T-cell (primary cell): ENCODE measurements at regions not wholly inside any gene's neighbourhood (a gene's known extent, or its start where the extent isn't known, plus 50 kb on each side); places are given as distances from the start of the nearest gene placed in this dataset.
A peak's percentile ranks its signal among the peaks of the same experiment; 100 is the strongest.

Experiments
- ATAC-seq, 4 experiments: fragments of 200-7000 bp in 3 of 4; fragments of 150-1000 bp in 1 of 4; cut with Tn5 transposase; replicated peaks in 1 of 4; 1 replicate in 3 of 4; 2 replicates in 1 of 4; pipeline ENCODE4 v1.10.0; 2021; ENCODE audit warnings: moderate library complexity in 3 of 4, mild to moderate bottlenecking in 2 of 4, moderate number of reproducible peaks in 1 of 4
- CTCF ChIA-PET, 2 donors: fragments of 300-600 bp; sonication (Branson Sonifier 250); formaldehyde crosslinking; loops; one replicate each; lab custom pipeline; 2022; ENCODE audit warnings: antibody characterized with exemption in 2 of 2; lab: Charles Lee
- POLR2A ChIA-PET, 2 donors: fragments of 300-600 bp; sonication (Branson Sonifier 250); formaldehyde crosslinking; loops; one replicate each; lab custom pipeline; 2022; ENCODE audit warnings: antibody characterized with exemption in 2 of 2; lab: Charles Lee
- DNase-seq, 35 experiments: peaks; one replicate each; pipeline versions ENCODE4 v3.0.0 to v3.0.0-alpha.2; 2013 to 2023
- H3K27ac ChIP-seq: one replicate; pipeline ENCODE4 v1.5.1; 2013; ENCODE audit warnings: low read length
- H3K27me3 ChIP-seq, 2 experiments: replicated peaks in 1 of 2; 1 replicate in 1 of 2; 2 replicates in 1 of 2; pipeline versions ENCODE4 v1.6.1 to v1.7.0; 2013; ENCODE audit warnings: low read length in 1 of 2, mixed read lengths in 1 of 2; ENCODE audit not compliant: control insufficient read depth in 2 of 2, insufficient read depth in 2 of 2; ENCODE audit errors: extremely low read depth in 1 of 2
- H3K36me3 ChIP-seq, 2 donors: 1 replicate in 1 of 2; 2 replicates in 1 of 2; pipeline versions ENCODE4 v1.6.1 to v1.7.0; 2013; ENCODE audit warnings: low read length in 1 of 2; ENCODE audit not compliant: control insufficient read depth in 2 of 2, insufficient read depth in 1 of 2; ENCODE audit errors: extremely low read depth in 1 of 2
- H3K4me1 ChIP-seq, 2 experiments: 1 replicate in 1 of 2; 2 replicates in 1 of 2; pipeline versions ENCODE4 v1.6.1 to v1.7.0; 2013; ENCODE audit warnings: low read length in 2 of 2, mixed read lengths in 1 of 2; ENCODE audit not compliant: insufficient read depth in 2 of 2, control insufficient read depth in 1 of 2; ENCODE audit errors: extremely low read depth in 1 of 2
- H3K4me3 ChIP-seq, 2 donors: 1 replicate in 1 of 2; 2 replicates in 1 of 2; pipeline versions ENCODE4 v1.5.1 to v1.7.0; 2013; ENCODE audit warnings: mild to moderate bottlenecking in 2 of 2, low read length in 1 of 2, moderate library complexity in 1 of 2; ENCODE audit not compliant: control insufficient read depth in 1 of 2; ENCODE audit errors: extremely low read depth in 1 of 2
- H3K9me3 ChIP-seq: 2 replicates; pipeline ENCODE4 v1.7.0; 2013
- H3K27ac Mint-ChIP-seq, 2 donors: one replicate each; pipeline ENCODE4 v1.8.0; 2020 to 2021; ENCODE audit warnings: mild to moderate bottlenecking in 2 of 2, mixed read lengths in 2 of 2
- H3K27me3 Mint-ChIP-seq, 2 donors: one replicate each; pipeline ENCODE4 v1.8.0; 2021 to 2022; ENCODE audit warnings: mixed read lengths in 2 of 2
- H3K36me3 Mint-ChIP-seq: one replicate; pipeline ENCODE4 v1.8.0; 2021; ENCODE audit warnings: mixed read lengths
- H3K4me1 Mint-ChIP-seq, 3 donors: one replicate each; pipeline ENCODE4 v1.8.0; 2020 to 2022; ENCODE audit warnings: mixed read lengths in 3 of 3, mild to moderate bottlenecking in 1 of 3
- H3K4me3 Mint-ChIP-seq, 3 donors: one replicate each; pipeline ENCODE4 v1.8.0; 2020 to 2022; ENCODE audit warnings: mild to moderate bottlenecking in 3 of 3, mixed read lengths in 3 of 3, moderate library complexity in 3 of 3
- H3K9me3 Mint-ChIP-seq, 3 donors: one replicate each; pipeline ENCODE4 v1.8.0; 2020 to 2022; ENCODE audit warnings: mixed read lengths in 3 of 3
- WGBS: methylation state at CpG from one replicate; pipeline ENCODE4 v1.1.5; 2013; ENCODE audit warnings: missing lambda C conversion rate; ENCODE audit not compliant: insufficient coverage; 5-methylcytosine and 5-hydroxymethylcytosine counted together

DNA sequence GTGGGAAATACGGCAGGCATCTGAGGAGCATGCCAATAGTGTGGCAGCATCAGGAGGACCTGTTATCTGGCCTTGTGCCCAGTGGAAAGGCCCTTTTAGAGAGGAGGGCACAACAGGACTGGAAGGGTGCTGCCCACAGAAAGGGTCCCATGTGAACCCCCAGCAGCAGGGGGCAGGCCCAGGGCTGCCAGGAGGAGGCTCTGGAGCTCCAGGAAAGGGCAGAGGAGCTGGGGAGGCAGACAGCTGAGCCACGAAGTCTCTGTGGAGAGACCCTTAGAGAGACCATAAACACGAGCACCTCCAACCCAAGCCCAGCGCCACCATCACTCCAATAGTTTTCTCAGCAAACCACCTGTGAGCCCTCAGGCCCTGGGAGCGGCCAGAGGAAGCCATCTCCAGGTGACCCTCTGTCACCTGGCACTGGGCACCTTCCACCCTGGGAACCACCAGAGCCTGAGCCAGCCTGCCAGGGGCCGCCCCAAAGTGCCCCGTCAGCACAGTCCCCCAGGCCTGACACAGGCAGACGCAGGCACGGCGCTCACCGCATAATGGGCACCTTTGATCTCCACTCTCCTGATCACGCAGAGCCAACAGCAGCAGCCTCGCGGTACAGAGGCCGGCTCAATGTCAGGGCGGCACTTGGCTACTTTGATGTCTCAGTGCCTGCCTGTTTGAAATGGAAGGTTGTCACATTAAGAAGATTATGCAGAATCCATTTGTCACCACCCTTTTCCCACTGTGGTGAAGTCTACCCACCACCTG, 162.5 kb upstream of the RAB6C start:
- peaks cover 0 to 12% of the 10 kb centered on the region in 2 experiments for H3K27me3 ChIP-seq
- no peaks in the 10 kb centered on the region for H3K36me3 ChIP-seq
- DNase-seq (no peak), ATAC-seq (no peak)
- H3K27ac Mint-ChIP-seq, result no peak overlapping the region
- WGBS, result 71% methylated on average over 8 of the region's 16 CpGs
- peaks cover 2 to 7% of the 10 kb centered on the region in 2 donors for H3K27me3 Mint-ChIP-seq
- no peak overlapping the region for H3K4me3 Mint-ChIP-seq
- no peaks in the 10 kb centered on the region for H3K9me3 ChIP-seq
- H3K4me1 Mint-ChIP-seq, result no peaks in the 10 kb centered on the region
- H3K4me3 ChIP-seq, result no peak overlapping the region
- ChIA-PET POLR2A (no interaction called here), CTCF (no interaction called here)
- no peak overlapping the region for H3K27ac ChIP-seq
- H3K4me1 ChIP-seq, result no peaks in the 10 kb centered on the region
- peaks cover 12 to 20% (median 19%) of the 10 kb centered on the region in 3 donors for H3K9me3 Mint-ChIP-seq
- no peaks in the 10 kb centered on the region for H3K36me3 Mint-ChIP-seq

DNA sequence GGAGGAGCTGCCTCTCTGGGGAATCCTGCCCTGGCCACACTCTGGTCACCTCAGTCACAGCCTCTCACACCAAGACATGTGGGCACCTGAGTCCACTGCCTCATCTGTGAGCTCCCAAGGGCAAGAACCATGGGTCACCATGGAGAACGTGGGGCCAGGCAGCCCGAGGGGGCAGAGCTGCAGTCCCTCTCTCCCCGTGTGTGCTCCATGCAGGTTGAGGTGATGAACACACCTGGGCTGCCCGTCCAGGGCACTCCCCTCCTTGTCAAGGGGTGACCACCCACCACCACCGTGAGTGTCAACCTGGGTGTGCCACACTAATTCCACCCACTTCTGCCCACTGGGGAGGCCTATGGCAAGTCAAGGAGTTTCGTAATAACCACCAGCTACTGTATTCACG, 159.6 kb upstream of the RAB6C start:
- Histone ChIP-seq H3K9me3 (no peaks in the 10 kb centered on the region), H3K4me1 (no peaks in the 10 kb centered on the region), H3K27me3 (peaks cover 0 to 15% of the 10 kb centered on the region in 2 experiments), H3K27ac (no peak overlapping the region), H3K4me3 (no peak overlapping the region), H3K36me3 (no peaks in the 10 kb centered on the region)
- DNase-seq (no peak), ATAC-seq (no peak)
- CTCF ChIA-PET, result interaction anchor here in 1 of 2 donors (0.6 kb wide), 1 partner anchor 127 kb away, joined by 3 read pairs; no protein-coding TSS in a partner anchor
- POLR2A ChIA-PET, result no interaction called here
- WGBS, result 69% methylated on average over 7 of the region's 7 CpGs
- H3K4me3 Mint-ChIP-seq, result no peak overlapping the region
- H3K36me3 Mint-ChIP-seq, result no peaks in the 10 kb centered on the region
- H3K27me3 Mint-ChIP-seq, result peaks cover 2 to 3% of the 10 kb centered on the region in 2 donors
- peaks cover 9 to 12% (median 10%) of the 10 kb centered on the region in 3 donors for H3K9me3 Mint-ChIP-seq
- H3K4me1 Mint-ChIP-seq, result no peaks in the 10 kb centered on the region
- no peak overlapping the region for H3K27ac Mint-ChIP-seq

DNA sequence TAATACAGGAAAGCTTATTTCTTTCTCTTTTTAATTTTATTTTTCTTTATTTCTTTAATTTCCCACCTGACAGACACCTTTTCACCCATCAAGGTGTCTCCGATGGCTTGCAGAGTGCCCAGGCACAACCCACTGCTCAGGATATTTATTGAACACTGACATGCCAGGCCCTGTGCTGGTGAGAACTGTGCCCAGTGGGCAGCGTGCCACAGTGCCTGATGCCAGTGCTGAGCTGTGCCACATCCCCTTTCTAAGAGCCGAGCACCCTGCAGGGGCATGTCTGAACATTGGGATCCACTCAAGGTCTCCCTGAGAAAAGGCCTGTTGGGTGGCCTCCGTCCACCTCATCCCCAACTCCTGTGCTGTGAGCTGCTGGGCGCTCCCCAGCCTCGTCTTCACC, 158.6 kb upstream of the RAB6C start:
- Histone ChIP-seq H3K36me3 (no peaks in the 10 kb centered on the region), H3K9me3 (no peaks in the 10 kb centered on the region), H3K4me3 (no peak overlapping the region), H3K27ac (no peak overlapping the region), H3K27me3 (peaks cover 0 to 15% of the 10 kb centered on the region in 2 experiments), H3K4me1 (no peaks in the 10 kb centered on the region)
- Mint-ChIP-seq H3K27me3 (peaks cover 2 to 3% of the 10 kb centered on the region in 2 donors), H3K4me3 (no peak overlapping the region), H3K36me3 (no peaks in the 10 kb centered on the region), H3K27ac (no peak overlapping the region), H3K9me3 (peaks cover under 1 to 2% (median 2%) of the 10 kb centered on the region in 3 donors), H3K4me1 (no peaks in the 10 kb centered on the region)
- ATAC-seq (no peak), DNase-seq (no peak)
- ChIA-PET POLR2A (no interaction called here), CTCF (no interaction called here)
- 83% methylated on average over 5 of the region's 6 CpGs for WGBS

DNA sequence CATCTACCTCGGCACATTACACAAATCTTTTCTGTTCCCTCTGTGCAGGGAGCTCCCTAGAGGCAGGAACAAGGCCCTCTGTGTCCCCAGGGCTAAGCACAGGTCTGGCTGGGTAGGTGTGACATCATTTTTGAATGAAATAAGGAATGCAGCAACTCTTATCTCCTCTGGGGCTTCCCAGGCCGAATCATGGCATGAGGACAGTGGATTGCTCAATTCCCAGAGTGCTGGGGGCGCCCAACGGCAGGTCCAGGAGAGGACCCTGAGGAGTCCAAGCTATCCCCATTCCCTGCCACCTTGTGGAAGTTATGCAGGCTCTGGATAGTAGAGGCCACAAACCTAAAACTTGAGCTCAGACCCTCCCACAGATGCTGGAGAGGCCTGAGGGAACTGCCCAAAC, 158.0 kb upstream of the RAB6C start:
- ATAC-seq, result no peak
- no peaks in the 10 kb centered on the region for H3K4me1 ChIP-seq
- no peak overlapping the region for H3K4me3 Mint-ChIP-seq
- H3K27ac Mint-ChIP-seq, result no peak overlapping the region
- H3K4me1 Mint-ChIP-seq, result no peaks in the 10 kb centered on the region
- no peak for DNase-seq
- no peaks in the 10 kb centered on the region for H3K36me3 ChIP-seq
- H3K9me3 Mint-ChIP-seq, result no peaks in the 10 kb centered on the region
- peaks cover 2 to 3% of the 10 kb centered on the region in 2 donors for H3K27me3 Mint-ChIP-seq
- no peak overlapping the region for H3K4me3 ChIP-seq
- peaks cover 0 to 15% of the 10 kb centered on the region in 2 experiments for H3K27me3 ChIP-seq
- WGBS, result 80% methylated on average over 1 of the region's 4 CpGs
- CTCF ChIA-PET, result no interaction called here
- POLR2A ChIA-PET, result no interaction called here
- H3K36me3 Mint-ChIP-seq, result no peaks in the 10 kb centered on the region
- no peak overlapping the region for H3K27ac ChIP-seq
- H3K9me3 ChIP-seq, result no peaks in the 10 kb centered on the region

DNA sequence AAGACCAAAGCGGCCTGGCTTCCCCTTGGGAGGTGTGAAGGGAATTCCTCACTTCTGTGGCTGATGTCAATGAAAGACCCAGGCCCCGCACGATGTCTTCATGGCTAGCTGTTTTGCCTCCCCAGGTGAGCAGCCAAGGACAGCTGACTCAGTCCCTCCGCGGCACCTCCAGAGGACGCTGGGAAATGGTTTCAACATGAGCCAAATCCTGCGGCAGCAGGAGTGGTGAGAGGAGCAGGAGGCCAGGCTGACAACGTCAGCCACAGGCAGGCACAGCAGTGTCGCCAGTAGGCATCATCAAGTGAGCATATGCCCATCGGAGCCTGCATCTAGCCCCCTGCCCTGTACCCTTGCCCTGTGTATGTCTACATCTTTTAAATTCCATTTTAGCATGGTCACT, 156.4 kb upstream of the RAB6C start:
- Histone ChIP-seq H3K36me3 (no peaks in the 10 kb centered on the region), H3K4me1 (no peaks in the 10 kb centered on the region), H3K4me3 (no peak overlapping the region), H3K27me3 (peaks cover 0 to 7% of the 10 kb centered on the region in 2 experiments), H3K9me3 (no peaks in the 10 kb centered on the region), H3K27ac (no peak overlapping the region)
- 86% methylated on average over 9 of the region's 10 CpGs for WGBS
- H3K4me1 Mint-ChIP-seq, result no peaks in the 10 kb centered on the region
- ATAC-seq (no peak), DNase-seq (no peak)
- H3K27ac Mint-ChIP-seq, result no peak overlapping the region
- peaks cover 0 to 2% of the 10 kb centered on the region in 2 donors for H3K27me3 Mint-ChIP-seq
- CTCF ChIA-PET, result no interaction called here
- POLR2A ChIA-PET, result no interaction called here
- no peaks in the 10 kb centered on the region for H3K36me3 Mint-ChIP-seq
- H3K4me3 Mint-ChIP-seq, result no peak overlapping the region
- H3K9me3 Mint-ChIP-seq, result no peaks in the 10 kb centered on the region

DNA sequence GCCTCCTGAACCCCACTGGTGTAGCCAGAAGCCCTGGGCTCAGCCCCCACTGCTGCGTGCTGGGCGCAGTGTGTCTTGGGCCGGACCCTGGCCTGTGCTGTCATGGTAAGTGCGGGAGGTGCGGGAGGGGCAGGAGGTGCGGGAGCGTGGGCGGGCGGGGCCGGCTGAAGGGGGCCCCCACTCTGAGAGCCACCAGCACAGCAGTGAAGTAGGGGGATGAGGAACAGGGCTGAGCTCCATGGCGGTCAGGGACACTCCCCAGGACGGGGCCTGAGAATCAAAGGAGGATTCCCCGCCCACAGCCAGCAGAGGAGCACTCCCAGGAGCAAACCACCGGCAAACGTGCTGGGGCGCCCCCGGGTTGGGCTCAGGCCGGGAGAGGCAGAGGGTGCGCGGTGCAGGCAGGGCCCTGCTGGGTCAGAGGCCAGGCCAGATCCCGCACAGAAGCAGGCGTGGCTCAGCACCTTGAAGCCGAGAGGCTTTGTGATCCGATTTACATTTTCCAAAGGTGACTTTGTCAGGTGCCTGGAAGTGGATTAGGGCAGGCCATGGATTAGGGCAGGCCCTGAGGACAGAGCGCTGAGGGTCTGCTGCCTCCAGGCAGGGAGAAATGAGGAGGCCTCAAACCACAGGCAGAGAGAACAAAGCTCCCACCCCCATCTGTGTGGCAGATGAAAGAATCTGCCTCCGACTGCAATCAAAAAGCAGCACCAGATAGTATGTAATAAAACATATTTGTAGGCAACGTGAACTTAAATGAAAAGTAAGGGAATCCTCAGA, 152.0 kb upstream of the RAB6C start:
- ATAC-seq, result peak in 1 of 4 experiments; percentile 13
- peaks cover 4 to 14% (median 7%) of the 10 kb centered on the region in 3 donors for H3K9me3 Mint-ChIP-seq
- Histone ChIP-seq H3K9me3 (no peaks in the 10 kb centered on the region), H3K36me3 (no peaks in the 10 kb centered on the region), H3K27me3 (peaks cover 0 to 4% of the 10 kb centered on the region in 2 experiments), H3K4me3 (no peak overlapping the region), H3K4me1 (no peaks in the 10 kb centered on the region), H3K27ac (no peak overlapping the region)
- H3K27me3 Mint-ChIP-seq, result peaks cover 2 to 8% of the 10 kb centered on the region in 2 donors
- no peak overlapping the region for H3K27ac Mint-ChIP-seq
- H3K4me3 Mint-ChIP-seq, result no peak overlapping the region
- ChIA-PET CTCF (no interaction called here), POLR2A (no interaction called here)
- DNase-seq, result no peak
- no peaks in the 10 kb centered on the region for H3K4me1 Mint-ChIP-seq
- H3K36me3 Mint-ChIP-seq, result peaks cover 3% of the 10 kb centered on the region
- 88% methylated on average over 19 of the region's 27 CpGs for WGBS
